ENCODE measurements at regions not wholly inside any gene's neighbourhood (a gene's known extent, or its start where the extent isn't known, plus 50 kb on each side); places are given as distances from the start of the nearest gene placed in this dataset.

- TF ChIP-seq CTCF (IDR thresholded peaks at IDR 0.05) (no peak), POLR2A (IDR thresholded peaks at IDR 0.05) (no peak)
Measured at GRCh38 chr1:172954476-172955150, 96.1 kb downstream of the TNFSF18 start.

Measured in breast epithelium (tissue), 3 donors.